Panc1 (cell line): ENCODE measurements at regions not wholly inside any gene's neighbourhood (a gene's known extent, or its start where the extent isn't known, plus 50 kb on each side); places are given as distances from the start of the nearest gene placed in this dataset.

Experiments used
- CTCF ChIP-seq: fragments of 450-650 bp; IDR thresholded peaks from 2 replicates; pipeline ENCODE4 v1.5.1; 2017; ENCODE audit warnings: mild to moderate bottlenecking
- SIN3A ChIP-seq: IDR thresholded peaks from 2 replicates; pipeline ENCODE4 v1.6.1; 2012; ENCODE audit warnings: low read depth, mild to moderate bottlenecking, low read length, moderate library complexity, borderline replicate concordance; ENCODE audit not compliant: insufficient read depth

- TF ChIP-seq CTCF (no peak), SIN3A (no peak)
Measured at GRCh38 chr4:179151770-179152169, 1709.5 kb upstream of the AGA start.
